Aorta (tissue), 5 donors: ENCODE measurements at regions not wholly inside any gene's neighbourhood (a gene's known extent, or its start where the extent isn't known, plus 50 kb on each side); places are given as distances from the start of the nearest gene placed in this dataset.

Experiments
- ATAC-seq: fragments of 200-7000 bp; cut with Tn5 transposase; one replicate; pipeline ENCODE4 v1.9.1; 2022; ENCODE audit warnings: moderate library complexity; ENCODE audit not compliant: low FRiP score
- DNase-seq, 2 donors: peaks; one replicate each; pipeline ENCODE4 v3.0.0-alpha.2; 2020
- H3K27ac ChIP-seq, 2 donors: one replicate each; pipeline ENCODE4 v1.5.1; 2013; ENCODE audit warnings: low read length in 2 of 2, mild to moderate bottlenecking in 2 of 2, moderate library complexity in 2 of 2, control low read depth in 1 of 2, inconsistent platforms in 1 of 2, low read depth in 1 of 2
- H3K27me3 ChIP-seq, 2 donors: one replicate each; pipeline ENCODE4 v1.6.1; 2013; ENCODE audit warnings: control low read depth in 1 of 2, low read length in 1 of 2, mild to moderate bottlenecking in 1 of 2, moderate library complexity in 1 of 2; ENCODE audit not compliant: insufficient read depth in 2 of 2, control insufficient read depth in 1 of 2
- H3K36me3 ChIP-seq, 2 donors: one replicate each; pipeline ENCODE4 v1.6.1; 2013; ENCODE audit warnings: control low read depth in 1 of 2, low read length in 1 of 2, mild to moderate bottlenecking in 1 of 2; ENCODE audit not compliant: insufficient read depth in 2 of 2, control insufficient read depth in 1 of 2
- H3K4me1 ChIP-seq, 2 donors: one replicate each; pipeline ENCODE4 v1.6.1; 2013; ENCODE audit warnings: low read length in 2 of 2, control low read depth in 1 of 2, mild to moderate bottlenecking in 1 of 2, moderate library complexity in 1 of 2; ENCODE audit not compliant: insufficient read depth in 2 of 2, control insufficient read depth in 1 of 2
- H3K4me3 ChIP-seq, 2 donors: one replicate each; pipeline ENCODE4 v1.5.1; 2013; ENCODE audit warnings: low read length in 2 of 2, control low read depth in 1 of 2, mild to moderate bottlenecking in 1 of 2
- H3K9me3 ChIP-seq: one replicate; pipeline ENCODE4 v1.6.1; 2013; ENCODE audit warnings: mild to moderate bottlenecking, low read length; ENCODE audit not compliant: control insufficient read depth
- WGBS, 2 donors: extraction: QIAGEN DNeasy Blood & Tissue Kit; methylation state at CpG; one replicate each; pipeline ENCODE4 v1.1.7; 2013; 5-methylcytosine and 5-hydroxymethylcytosine counted together
- intact Hi-C, 2 donors: fragments of 100-400 bp; cut with DNase I; formaldehyde crosslinking; loops; one replicate each; pipeline versions ENCODE4 v1.14.2 to v1.15.0; 2022
- donor health status: healthy with polysubstance abuse.
- donor health status: Bipolar disorder and iron deficiency.
- donor health status: DM: no; HTN: no; CAD: no.
- donor health status: DM: no; HTN: no; CAD: no.
- donor health status: DM: yes; HTN: yes; CAD: no.

DNA sequence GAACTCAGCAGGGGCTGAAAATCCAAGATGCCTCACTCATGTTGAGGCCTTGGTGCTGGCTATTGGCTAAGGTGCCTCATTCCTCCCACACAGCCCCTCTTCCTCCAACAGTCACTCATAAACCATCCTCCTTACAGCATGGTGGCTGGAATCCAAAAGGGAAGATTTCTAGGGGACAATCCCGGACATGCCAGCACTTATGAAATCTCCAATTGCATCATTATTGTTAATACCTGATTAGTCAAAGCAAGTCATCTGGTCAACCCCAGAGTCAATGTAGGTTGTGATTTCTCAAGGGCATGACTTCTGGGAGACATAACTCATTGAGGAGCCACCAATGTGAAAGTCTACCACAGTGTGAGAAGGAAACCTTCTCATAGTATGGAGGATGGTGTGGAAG, 506.6 kb upstream of the NOX3 start:
- intact Hi-C loops = no loop called here
- Histone ChIP-seq H3K27ac (no peak overlapping the region), H3K4me1 (peaks cover 0 to under 1% of the 10 kb centered on the region in 2 donors), H3K4me3 (no peak overlapping the region), H3K36me3 (no peaks in the 10 kb centered on the region), H3K27me3 (no peaks in the 10 kb centered on the region), H3K9me3 (no peaks in the 10 kb centered on the region)
- 94% methylated on average over 1 of the region's 1 CpG for WGBS, 2 donors
- DNase-seq (no peak), ATAC-seq (no peak)

DNA sequence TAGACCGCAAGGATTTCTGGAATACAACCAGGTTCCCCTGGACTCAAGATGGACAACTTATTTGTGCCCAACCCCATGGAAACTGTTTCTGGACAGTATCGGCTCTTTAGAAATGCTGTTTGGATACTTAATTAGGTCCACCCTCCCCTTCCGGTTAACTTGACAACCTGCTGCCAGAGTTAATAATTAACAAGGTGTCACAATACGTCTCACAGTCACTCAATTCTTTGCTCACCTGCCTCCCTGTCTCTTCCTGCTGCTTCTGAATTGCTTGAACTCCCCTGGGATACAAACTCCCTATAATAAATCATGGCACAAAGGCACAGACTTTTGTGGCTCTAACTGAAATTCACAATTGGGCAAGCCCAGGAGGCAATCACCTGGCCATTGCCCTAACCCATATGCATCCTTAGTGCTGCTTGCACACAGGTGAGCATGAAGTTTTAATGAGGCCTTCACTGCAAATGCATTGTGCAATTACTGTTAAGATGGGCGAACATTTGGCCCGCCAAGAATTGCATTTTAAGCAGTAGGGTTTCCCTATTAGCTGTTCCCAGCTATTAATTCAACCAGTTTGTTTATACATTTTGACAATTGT, 504.4 kb upstream of the NOX3 start:
- 91 to 93% methylated on average over 6 of the region's 6 CpGs for WGBS, 2 donors
- no peak for ATAC-seq
- Histone ChIP-seq H3K36me3 (no peaks in the 10 kb centered on the region), H3K4me3 (no peak overlapping the region), H3K9me3 (no peaks in the 10 kb centered on the region), H3K27ac (no peak overlapping the region), H3K27me3 (no peaks in the 10 kb centered on the region), H3K4me1 (no peaks in the 10 kb centered on the region)
- no peak for DNase-seq
- intact Hi-C loops = no loop called here

DNA sequence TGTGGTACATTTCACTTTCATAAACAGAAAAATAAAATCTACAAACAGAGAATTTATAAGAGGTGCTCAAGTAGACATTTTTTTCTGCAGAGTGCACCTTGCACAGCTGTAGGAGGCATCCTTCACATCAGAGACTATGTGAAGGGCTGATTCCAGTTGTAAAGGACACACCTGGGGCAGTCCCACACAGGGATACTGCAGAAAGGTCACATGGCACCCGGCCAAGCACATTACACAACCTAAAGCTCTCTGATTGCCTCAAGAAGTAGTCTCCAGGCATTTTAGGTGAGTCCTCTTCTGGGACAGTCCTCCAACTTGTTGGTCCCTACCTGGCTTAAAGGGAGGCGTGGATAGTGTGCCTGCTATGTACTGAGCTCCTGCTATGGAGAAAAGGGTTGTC, 502.9 kb upstream of the NOX3 start:
- intact Hi-C loops = no loop called here
- ATAC-seq = no peak
- 71 to 73% methylated on average over 2 of the region's 2 CpGs for WGBS, 2 donors

GRCh38 chr6:155955038-155955437, 499.4 kb upstream of the NOX3 start:
- no peak for DNase-seq
- H3K4me1 ChIP-seq = no peaks in the 10 kb centered on the region
- WGBS, 2 donors = 75 to 77% methylated on average over 6 of the region's 6 CpGs
- no peak for ATAC-seq
- H3K27me3 ChIP-seq = no peaks in the 10 kb centered on the region
- H3K4me3 ChIP-seq = no peak overlapping the region
- H3K36me3 ChIP-seq = no peaks in the 10 kb centered on the region
- no peaks in the 10 kb centered on the region for H3K9me3 ChIP-seq
- intact Hi-C loops = no loop called here
- H3K27ac ChIP-seq = no peak overlapping the region

More for the DNA sequence above, 502.9 kb upstream of the NOX3 start:
- DNase-seq = no peak
- no peaks in the 10 kb centered on the region for H3K36me3 ChIP-seq
- no peaks in the 10 kb centered on the region for H3K27me3 ChIP-seq
- H3K9me3 ChIP-seq = no peaks in the 10 kb centered on the region
- H3K27ac ChIP-seq = no peak overlapping the region
- H3K4me1 ChIP-seq = no peaks in the 10 kb centered on the region
- no peak overlapping the region for H3K4me3 ChIP-seq

DNA sequence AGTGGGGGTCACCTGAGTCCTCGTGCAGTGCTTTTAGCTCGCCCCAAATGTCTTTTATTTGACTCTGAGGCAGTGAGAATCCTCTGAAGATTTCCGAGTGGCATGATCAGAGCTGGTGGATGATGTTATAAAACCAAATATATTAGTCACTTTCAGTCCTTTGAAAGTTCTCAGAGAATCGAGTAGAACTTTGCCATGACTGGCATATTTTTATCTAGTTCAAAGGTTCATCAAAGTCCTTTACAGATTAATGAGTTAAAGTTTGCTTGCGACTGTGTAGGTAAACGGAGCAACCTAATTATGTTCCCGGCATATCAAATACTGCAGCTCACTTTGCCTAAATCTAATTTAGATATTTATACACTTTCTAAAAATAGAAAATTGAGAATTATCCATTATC, 498.5 kb upstream of the NOX3 start:
- no peak for DNase-seq
- Histone ChIP-seq H3K36me3 (no peaks in the 10 kb centered on the region), H3K27ac (no peak overlapping the region), H3K27me3 (no peaks in the 10 kb centered on the region), H3K4me3 (no peak overlapping the region), H3K9me3 (no peaks in the 10 kb centered on the region), H3K4me1 (no peaks in the 10 kb centered on the region)
- 92 to 93% methylated on average over 7 of the region's 7 CpGs for WGBS, 2 donors
- intact Hi-C loops = no loop called here
- no peak for ATAC-seq

DNA sequence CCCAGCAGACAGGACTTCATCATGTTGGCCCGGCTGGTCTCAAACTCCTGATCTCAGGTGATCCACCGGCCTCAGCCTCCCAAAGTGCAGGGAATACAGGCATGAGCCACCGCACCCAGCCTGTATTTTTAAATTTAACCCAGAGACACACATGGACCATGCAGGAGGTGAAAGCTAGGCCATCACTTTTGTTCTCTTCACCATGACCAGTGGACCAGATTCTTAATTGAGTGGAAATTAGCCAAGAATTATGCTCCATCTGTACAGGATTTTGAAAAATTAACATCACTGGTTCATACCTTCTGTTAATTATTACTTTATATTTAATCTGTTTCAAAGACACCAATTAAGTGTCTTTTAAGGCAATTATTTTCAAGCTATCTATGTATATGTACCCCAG, 493.6 kb upstream of the NOX3 start:
- Histone ChIP-seq H3K4me3 (no peak overlapping the region), H3K27me3 (no peaks in the 10 kb centered on the region), H3K9me3 (no peaks in the 10 kb centered on the region), H3K27ac (no peak overlapping the region), H3K36me3 (no peaks in the 10 kb centered on the region), H3K4me1 (no peaks in the 10 kb centered on the region)
- DNase-seq (no peak), ATAC-seq (no peak)
- WGBS, 2 donors = 80 to 98% methylated on average over 3 of the region's 3 CpGs
- intact Hi-C loops = no loop called here

DNA sequence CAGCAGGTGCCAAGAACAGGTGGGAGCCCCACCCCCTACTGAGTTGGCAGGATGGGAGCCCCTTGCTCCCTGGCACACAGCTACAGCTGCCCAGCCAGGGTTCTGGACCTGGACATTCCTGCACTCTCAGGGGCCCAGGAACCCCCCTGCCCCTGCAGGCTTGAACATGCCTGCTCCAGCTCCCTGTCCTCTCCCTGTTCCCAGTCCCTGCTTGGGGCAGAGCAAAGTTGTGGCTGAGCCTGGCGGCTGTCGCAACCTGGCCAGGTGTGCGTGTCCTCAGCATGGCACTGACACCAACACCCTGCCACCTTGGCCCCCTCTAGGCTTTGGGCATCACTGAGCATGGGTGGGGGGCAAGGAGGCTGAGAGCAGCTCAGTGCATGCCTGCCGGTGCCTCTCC, 491.2 kb upstream of the NOX3 start:
- H3K4me3 ChIP-seq = no peak overlapping the region
- H3K27me3 ChIP-seq = no peaks in the 10 kb centered on the region
- ATAC-seq (no peak), DNase-seq (no peak)
- H3K9me3 ChIP-seq = no peaks in the 10 kb centered on the region
- intact Hi-C loops = no loop called here
- WGBS, 2 donors = 97 to 98% methylated on average over 4 of the region's 4 CpGs
- no peaks in the 10 kb centered on the region for H3K36me3 ChIP-seq
- H3K4me1 ChIP-seq = no peaks in the 10 kb centered on the region
- no peak overlapping the region for H3K27ac ChIP-seq

- WGBS, 2 donors = 83 to 86% methylated on average over 1 of the region's 1 CpG
- no peak for ATAC-seq
- intact Hi-C loops = no loop called here
Measured at GRCh38 chr6:155943635-155944034, 488.0 kb upstream of the NOX3 start.

DNA sequence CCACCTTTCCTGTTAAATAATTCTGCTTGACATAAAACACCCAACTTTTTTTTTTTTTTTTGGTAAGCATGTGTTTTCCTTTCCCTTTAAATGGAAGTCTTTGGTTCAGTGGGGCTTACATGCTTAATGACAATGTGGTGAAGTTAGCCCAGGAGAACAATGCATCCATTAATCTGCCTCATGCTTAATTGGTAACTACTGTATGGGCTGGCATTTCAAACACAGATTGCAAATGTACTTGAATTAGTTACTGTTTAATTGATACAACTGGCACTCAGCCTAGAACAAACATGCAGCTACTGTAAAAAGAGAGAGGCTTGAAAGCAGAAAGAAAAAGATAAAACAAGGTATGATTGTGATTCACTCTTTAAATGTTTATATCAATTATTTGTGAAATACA, 483.6 kb upstream of the NOX3 start:
- Histone ChIP-seq H3K27ac (no peak overlapping the region), H3K4me3 (no peak overlapping the region), H3K4me1 (peaks cover 0 to 3% of the 10 kb centered on the region in 2 donors), H3K27me3 (no peaks in the 10 kb centered on the region), H3K9me3 (no peaks in the 10 kb centered on the region), H3K36me3 (no peaks in the 10 kb centered on the region)
- intact Hi-C loops = loop anchor here in 1 of 2 donors (5.0 kb wide), 1 partner anchor 48 kb away; no protein-coding TSS in a partner anchor
- ATAC-seq (no peak), DNase-seq (no peak)

More at GRCh38 chr6:155943635-155944034, 488.0 kb upstream of the NOX3 start:
- DNase-seq = no peak
- no peaks in the 10 kb centered on the region for H3K36me3 ChIP-seq
- H3K4me3 ChIP-seq = no peak overlapping the region
- no peaks in the 10 kb centered on the region for H3K9me3 ChIP-seq
- H3K27me3 ChIP-seq = no peaks in the 10 kb centered on the region
- H3K4me1 ChIP-seq = no peaks in the 10 kb centered on the region
- H3K27ac ChIP-seq = no peak overlapping the region
